ENCODE measurements at regions not wholly inside any gene's neighbourhood (a gene's known extent, or its start where the extent isn't known, plus 50 kb on each side); places are given as distances from the start of the nearest gene placed in this dataset.

DNA sequence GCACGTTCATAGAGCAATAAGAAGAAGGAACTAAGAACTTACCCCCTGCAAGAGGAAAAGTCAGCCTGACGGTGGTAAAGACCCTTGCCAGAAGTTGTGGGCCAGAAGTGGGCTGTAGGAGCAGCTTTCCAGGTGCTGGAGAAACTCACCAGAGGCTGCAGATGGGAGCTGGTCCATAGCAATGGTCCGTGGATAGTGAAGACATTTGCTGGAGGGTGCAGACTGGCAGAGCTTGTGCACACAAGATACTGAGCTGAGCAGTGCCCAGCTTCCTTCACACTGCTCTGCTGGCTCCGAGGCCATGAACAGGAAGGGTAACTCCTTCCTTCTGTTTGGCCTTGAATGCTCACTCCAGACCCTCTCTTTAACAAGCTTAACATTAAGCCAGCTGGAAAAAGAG is 149.8 kb upstream of the BNIP2 start:
- no peaks in the 10 kb centered on the region for H3K27me3 Mint-ChIP-seq
- intact Hi-C loops (cut with micrococcal nuclease): no loop called here
- DNase-seq (peak; percentile 4), ATAC-seq (no peak)
- H3K4me3 Mint-ChIP-seq: no peak overlapping the region
- H3K4me1 Mint-ChIP-seq (ENCODE audit: low read depth): peaks cover 18% of the 10 kb centered on the region
- TF ChIP-seq, protein P1, sequence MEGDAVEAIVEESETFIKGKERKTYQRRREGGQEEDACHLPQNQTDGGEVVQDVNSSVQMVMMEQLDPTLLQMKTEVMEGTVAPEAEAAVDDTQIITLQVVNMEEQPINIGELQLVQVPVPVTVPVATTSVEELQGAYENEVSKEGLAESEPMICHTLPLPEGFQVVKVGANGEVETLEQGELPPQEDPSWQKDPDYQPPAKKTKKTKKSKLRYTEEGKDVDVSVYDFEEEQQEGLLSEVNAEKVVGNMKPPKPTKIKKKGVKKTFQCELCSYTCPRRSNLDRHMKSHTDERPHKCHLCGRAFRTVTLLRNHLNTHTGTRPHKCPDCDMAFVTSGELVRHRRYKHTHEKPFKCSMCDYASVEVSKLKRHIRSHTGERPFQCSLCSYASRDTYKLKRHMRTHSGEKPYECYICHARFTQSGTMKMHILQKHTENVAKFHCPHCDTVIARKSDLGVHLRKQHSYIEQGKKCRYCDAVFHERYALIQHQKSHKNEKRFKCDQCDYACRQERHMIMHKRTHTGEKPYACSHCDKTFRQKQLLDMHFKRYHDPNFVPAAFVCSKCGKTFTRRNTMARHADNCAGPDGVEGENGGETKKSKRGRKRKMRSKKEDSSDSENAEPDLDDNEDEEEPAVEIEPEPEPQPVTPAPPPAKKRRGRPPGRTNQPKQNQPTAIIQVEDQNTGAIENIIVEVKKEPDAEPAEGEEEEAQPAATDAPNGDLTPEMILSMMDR (IDR thresholded peaks at IDR 0.05): no peak
- ChIA-PET CTCF (interaction anchor here (1.6 kb wide), 1 partner anchor 87 kb away, joined by 4 read pairs; no protein-coding TSS in a partner anchor), POLR2A (interaction anchor here (0.7 kb wide), 1 partner anchor 90 kb away, joined by 3 read pairs; no protein-coding TSS in a partner anchor)
- H3K36me3 Mint-ChIP-seq (ENCODE audit: low read depth): no peaks in the 10 kb centered on the region
- H3K9me3 Mint-ChIP-seq: no peaks in the 10 kb centered on the region
- peak overlapping the region; percentile 44 for H3K27ac Mint-ChIP-seq

DNA sequence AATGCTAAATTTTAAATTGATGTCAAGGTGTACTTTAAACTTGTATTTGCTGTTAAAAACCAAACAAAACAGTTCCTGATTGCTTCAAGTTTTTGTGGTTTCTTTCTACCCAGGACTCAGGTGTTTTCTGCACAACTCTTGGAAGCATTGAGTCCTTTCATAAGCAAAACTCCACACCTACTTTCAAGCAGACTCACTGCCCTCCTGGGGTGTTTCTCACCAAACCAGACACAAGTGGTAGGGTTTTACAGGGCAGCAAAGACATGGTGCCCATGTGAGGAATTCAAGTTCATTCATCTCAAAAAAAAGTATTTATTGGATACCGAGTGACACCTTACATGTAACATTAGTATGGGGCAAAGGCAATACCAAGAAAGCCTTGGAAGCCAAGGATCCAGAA is 146.7 kb upstream of the BNIP2 start:
- no peak overlapping the region for H3K4me3 Mint-ChIP-seq
- CTCF ChIA-PET: no interaction called here

DNA sequence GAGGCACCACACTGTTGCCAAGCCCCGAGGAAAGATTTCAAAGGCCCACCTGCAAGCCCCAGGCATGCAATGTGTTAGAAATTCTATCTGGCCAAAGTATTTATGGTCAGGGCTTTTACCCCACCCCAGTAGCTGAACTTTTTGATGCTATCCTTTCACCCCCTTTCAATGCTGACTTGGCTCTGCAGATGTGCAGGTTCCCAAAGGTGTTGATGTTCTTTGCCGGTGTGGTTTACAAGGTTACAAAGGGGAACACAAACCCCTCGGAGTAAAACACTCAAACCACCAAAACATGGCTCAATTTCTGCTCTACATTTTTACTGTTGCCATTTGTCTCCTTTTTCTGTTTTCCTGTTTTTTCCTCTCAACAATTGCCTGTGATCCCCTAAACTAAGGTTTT is 145.4 kb upstream of the BNIP2 start:
- TF ChIP-seq, protein P1 (IDR thresholded peaks at IDR 0.05): no peak
- ChIA-PET POLR2A (no interaction called here), CTCF (no interaction called here)
- intact Hi-C loops (cut with micrococcal nuclease): no loop called here
- H3K27me3 Mint-ChIP-seq: no peaks in the 10 kb centered on the region
- H3K4me3 Mint-ChIP-seq: no peak overlapping the region
- H3K36me3 Mint-ChIP-seq (ENCODE audit: low read depth): no peaks in the 10 kb centered on the region
- no peak overlapping the region for H3K27ac Mint-ChIP-seq
- DNase-seq: no peak
- peaks cover 14% of the 10 kb centered on the region for H3K4me1 Mint-ChIP-seq (ENCODE audit: low read depth)
- no peaks in the 10 kb centered on the region for H3K9me3 Mint-ChIP-seq
- no peak for ATAC-seq

More for the DNA sequence above, 146.7 kb upstream of the BNIP2 start:
- TF ChIP-seq, protein P1 (IDR thresholded peaks at IDR 0.05): no peak
- intact Hi-C loops (cut with micrococcal nuclease): no loop called here
- DNase-seq: no peak
- Mint-ChIP-seq H3K27me3 (no peaks in the 10 kb centered on the region), H3K4me1 (ENCODE audit: low read depth) (peaks cover 18% of the 10 kb centered on the region), H3K27ac (no peak overlapping the region), H3K9me3 (no peaks in the 10 kb centered on the region), H3K36me3 (ENCODE audit: low read depth) (no peaks in the 10 kb centered on the region)
- no peak for ATAC-seq
- POLR2A ChIA-PET: no interaction called here

DNA sequence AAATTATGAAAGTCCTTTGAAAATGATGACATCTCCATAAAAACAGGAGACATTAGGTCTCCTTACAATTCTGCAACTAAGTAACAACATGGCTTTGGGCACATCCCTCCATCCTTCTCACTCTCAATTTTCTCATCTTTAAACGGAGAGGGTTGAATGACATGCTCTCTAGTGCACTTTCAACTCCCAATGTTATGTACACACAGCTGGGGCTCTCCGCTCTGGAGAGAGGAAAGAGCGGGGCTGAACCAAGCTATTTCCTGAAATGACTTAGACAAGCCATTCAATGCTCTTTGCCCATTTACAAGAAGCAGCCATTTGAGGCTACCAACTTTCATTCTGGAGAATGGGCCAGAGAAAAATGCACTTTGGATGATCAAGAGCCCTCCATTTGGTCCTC is 144.2 kb upstream of the BNIP2 start:
- ChIA-PET CTCF (no interaction called here), POLR2A (no interaction called here)
- no peak for DNase-seq
- intact Hi-C loops (cut with micrococcal nuclease): no loop called here
- ATAC-seq: no peak
- Mint-ChIP-seq H3K27ac (no peak overlapping the region), H3K4me3 (no peak overlapping the region), H3K36me3 (ENCODE audit: low read depth) (no peaks in the 10 kb centered on the region), H3K9me3 (no peaks in the 10 kb centered on the region), H3K4me1 (ENCODE audit: low read depth) (peaks cover 6% of the 10 kb centered on the region), H3K27me3 (no peaks in the 10 kb centered on the region)
- TF ChIP-seq, protein P1 (IDR thresholded peaks at IDR 0.05): no peak

DNA sequence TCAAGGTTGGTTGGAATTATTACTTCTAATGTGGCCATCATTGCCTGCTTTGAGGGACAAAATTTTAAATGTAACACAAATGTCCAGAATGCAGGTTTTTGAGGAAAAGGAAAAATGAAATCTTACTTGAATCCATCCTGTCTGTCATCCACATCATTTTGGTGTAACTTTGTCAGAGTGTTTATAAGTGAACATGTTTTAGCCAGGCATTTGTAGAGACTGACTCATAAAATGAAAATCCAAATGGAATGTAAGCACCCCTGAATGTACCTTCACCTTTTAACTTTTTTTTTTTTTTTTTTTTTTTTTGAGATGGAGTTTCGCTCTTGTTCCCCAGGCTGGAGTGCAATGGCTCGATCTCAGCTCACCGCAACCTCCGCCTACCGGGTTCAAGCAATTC is 141.8 kb upstream of the BNIP2 start:
- Mint-ChIP-seq H3K27ac (no peak overlapping the region), H3K9me3 (no peaks in the 10 kb centered on the region), H3K27me3 (no peaks in the 10 kb centered on the region), H3K36me3 (ENCODE audit: low read depth) (no peaks in the 10 kb centered on the region), H3K4me3 (no peak overlapping the region), H3K4me1 (ENCODE audit: low read depth) (peaks cover 3% of the 10 kb centered on the region)
- POLR2A ChIA-PET: no interaction called here
- CTCF ChIA-PET: interaction anchor here (1.4 to 1.5 kb wide), 2 partner anchors 79 to 87 kb away, joined by 4 read pairs; no protein-coding TSS in a partner anchor
- TF ChIP-seq, protein P1 (IDR thresholded peaks at IDR 0.05): no peak
- intact Hi-C loops (cut with micrococcal nuclease): no loop called here
- no peak for DNase-seq
- no peak for ATAC-seq
